DND-41 (cell line): ENCODE measurements at regions not wholly inside any gene's neighbourhood (a gene's known extent, or its start where the extent isn't known, plus 50 kb on each side); places are given as distances from the start of the nearest gene placed in this dataset.
"Not testable (repeated sequence)": the region's sequence is repeated elsewhere in the genome, so short reads cannot be mapped to it uniquely, and the experiment has no call there.

Experiments used
- EZH2 ChIP-seq: IDR thresholded peaks from 3 replicates; pipeline ENCODE4 v1.6.1; 2012; ENCODE audit warnings: borderline replicate concordance, low read depth, mild to moderate bottlenecking, moderate library complexity, low read length, inconsistent platforms; ENCODE audit not compliant: severe bottlenecking
- TF ChIP-seq, protein P1 (sequence below): IDR thresholded peaks from 2 replicates; pipeline ENCODE4 v1.5.1; 2012; ENCODE audit warnings: borderline replicate concordance, low read length, moderate library complexity, mild to moderate bottlenecking; ENCODE audit not compliant: poor library complexity, severe bottlenecking; ENCODE audit errors: extremely low read depth

DNA sequence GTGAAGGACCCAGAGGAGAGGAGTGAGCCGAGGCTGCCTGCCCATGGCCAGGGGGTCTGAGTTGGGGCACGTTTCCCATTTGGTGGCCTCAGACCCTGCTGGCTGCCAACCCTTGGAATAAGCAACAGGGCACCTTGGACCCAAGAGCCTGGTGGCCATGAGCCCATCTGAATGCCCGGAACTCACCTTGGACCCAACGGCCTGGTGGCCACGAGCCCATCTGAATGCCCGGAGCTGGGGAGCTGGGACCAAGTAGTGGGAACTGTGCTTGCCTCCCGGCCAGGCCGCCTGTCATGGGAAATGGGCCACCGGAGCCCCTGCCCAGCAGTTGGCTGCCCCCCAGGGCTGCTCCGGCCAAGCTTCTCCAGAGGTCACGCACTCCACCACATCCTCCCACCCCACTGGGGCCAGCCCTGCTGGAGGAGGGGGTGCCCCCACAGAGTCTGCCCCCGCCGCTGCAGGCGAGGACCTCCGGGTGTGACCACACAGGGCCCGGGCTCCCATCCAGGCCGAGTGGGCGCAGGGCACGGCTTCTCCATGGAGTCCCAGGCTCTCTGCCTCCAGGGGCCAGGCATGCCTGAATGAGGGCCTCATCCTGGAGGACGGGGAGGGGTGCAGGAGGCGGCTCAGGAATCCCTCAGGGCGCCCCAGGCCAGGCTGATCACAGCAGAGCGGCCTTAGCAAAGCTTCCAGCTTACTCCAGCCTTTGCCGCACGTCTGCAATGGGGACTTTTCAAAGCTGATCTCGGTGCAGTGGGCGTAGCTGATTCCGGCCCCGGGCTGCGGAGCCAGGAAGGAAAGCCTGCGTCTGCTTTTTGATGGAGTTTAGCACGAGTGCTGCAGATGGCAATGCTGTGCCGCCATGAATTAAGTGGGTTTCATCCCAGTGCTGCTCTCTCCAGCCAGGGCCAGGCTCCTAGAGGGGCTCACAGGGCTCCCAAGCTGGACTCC lies 146.3 kb downstream of the LAT start:
- TF ChIP-seq, protein P1, sequence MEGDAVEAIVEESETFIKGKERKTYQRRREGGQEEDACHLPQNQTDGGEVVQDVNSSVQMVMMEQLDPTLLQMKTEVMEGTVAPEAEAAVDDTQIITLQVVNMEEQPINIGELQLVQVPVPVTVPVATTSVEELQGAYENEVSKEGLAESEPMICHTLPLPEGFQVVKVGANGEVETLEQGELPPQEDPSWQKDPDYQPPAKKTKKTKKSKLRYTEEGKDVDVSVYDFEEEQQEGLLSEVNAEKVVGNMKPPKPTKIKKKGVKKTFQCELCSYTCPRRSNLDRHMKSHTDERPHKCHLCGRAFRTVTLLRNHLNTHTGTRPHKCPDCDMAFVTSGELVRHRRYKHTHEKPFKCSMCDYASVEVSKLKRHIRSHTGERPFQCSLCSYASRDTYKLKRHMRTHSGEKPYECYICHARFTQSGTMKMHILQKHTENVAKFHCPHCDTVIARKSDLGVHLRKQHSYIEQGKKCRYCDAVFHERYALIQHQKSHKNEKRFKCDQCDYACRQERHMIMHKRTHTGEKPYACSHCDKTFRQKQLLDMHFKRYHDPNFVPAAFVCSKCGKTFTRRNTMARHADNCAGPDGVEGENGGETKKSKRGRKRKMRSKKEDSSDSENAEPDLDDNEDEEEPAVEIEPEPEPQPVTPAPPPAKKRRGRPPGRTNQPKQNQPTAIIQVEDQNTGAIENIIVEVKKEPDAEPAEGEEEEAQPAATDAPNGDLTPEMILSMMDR = not testable (repeated sequence)
- TF ChIP-seq EZH2 = not testable (repeated sequence)
